HG02852 (cell line): ENCODE measurements at regions not wholly inside any gene's neighbourhood (a gene's known extent, or its start where the extent isn't known, plus 50 kb on each side); places are given as distances from the start of the nearest gene placed in this dataset.

Source experiments
- ATAC-seq: cut with Tn5 transposase; IDR thresholded peaks from one replicate; pipeline ENCODE4 v1.9.1; 2021; ENCODE audit warnings: mild to moderate bottlenecking, moderate library complexity; ENCODE audit not compliant: unreplicated experiment

DNA sequence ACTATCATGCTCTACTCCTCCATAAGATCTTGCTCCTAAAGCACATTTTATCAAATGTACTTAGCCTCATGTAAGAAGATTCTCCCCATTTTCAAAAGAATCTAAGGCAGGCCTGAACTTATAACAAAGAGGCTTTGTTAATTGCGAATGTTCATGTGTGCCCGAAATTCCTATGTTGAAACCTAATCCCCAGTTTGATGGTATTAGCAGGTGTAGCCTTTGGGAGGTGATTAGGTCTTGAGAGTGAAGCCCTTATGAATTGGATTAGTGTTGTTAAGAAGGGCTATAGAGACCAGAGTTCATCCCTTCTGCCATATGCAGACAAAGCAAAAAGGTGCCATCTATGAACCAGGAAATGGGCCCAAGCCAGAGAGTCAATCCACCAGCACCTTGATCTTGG is 234.5 kb downstream of the PAX3 start:
- ATAC-seq, result no peak

DNA sequence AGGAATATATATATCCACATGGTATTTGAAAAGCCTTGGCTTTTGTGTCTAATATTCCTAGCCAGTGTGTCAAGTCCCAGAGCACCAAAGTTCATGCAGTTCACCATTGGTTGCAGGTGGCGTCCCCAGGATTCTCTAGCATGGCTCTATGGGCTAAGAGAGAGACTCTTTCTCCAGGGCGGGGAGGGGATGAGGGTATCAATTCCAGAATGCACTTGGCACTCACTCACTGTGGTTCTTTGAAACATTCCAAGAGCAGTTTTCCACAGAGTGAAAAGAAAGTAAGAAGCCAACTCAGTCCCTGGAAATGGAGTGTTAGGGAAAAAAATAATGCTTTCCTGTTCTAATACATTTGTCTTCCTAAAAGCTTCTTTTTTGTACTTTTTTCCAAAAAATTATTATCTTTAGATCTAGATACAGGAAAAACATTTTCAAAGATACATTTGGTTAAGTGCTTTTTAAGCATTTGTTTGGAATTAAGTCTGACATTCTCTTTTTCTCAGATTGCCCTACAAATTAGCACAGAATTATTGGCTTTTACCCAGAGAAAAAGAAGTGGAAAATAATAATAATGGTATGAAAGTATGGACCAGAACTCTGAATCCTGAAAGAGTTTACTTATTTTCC is 239.9 kb downstream of the PAX3 start:
- no peak for ATAC-seq

DNA sequence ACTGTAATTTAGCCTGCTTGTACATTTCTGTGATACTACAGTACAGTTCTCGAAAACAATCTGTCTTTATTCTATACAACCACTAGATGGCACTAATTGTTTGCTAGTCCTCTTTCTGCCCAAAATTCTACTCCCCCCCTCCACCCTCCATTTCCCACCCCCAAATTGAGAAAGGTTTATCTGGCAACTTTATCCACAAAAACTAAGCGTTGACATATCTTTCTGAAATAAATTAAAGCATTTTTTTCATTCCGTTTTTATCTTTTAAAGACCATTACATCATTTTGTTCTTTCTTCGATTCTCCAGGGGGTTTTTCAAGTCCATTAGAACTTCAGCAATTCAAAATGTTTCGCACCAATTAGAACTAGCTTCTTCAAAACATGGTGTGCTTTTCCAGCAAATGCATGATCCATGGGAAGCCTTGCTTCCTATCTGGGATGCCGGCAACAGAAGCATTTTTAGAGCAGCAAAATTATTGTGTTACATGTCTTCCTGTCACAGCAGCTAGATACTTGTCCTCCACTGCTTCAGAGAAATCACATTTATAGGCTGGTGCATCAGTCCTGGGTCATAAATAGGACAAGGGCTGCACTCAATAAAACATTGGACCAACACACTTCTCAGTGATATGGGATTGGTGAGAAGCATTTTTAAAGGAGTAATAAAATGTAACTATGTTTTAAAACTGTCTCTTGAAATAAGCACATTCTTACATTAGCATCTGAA is 241.3 kb downstream of the PAX3 start:
- no peak for ATAC-seq

DNA sequence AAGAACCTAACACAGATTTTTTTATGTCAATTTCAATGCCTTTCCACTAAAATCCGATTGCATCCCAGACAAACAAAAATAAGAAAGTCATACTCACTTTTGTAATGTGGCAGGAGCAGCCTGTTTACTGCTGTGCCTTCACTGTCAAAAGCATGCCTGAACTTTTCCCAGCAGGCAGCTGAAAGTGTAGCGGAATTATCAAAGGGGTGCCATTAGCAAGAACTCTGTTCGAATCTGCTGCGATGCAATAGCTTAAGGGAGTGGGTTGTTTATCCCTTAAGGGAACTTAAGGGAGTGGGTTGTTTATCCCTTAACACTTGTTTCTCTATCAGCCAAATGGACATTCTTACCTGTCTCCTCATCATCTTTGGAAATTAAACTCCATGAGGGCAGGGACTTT is 243.5 kb downstream of the PAX3 start:
- ATAC-seq, result no peak

DNA sequence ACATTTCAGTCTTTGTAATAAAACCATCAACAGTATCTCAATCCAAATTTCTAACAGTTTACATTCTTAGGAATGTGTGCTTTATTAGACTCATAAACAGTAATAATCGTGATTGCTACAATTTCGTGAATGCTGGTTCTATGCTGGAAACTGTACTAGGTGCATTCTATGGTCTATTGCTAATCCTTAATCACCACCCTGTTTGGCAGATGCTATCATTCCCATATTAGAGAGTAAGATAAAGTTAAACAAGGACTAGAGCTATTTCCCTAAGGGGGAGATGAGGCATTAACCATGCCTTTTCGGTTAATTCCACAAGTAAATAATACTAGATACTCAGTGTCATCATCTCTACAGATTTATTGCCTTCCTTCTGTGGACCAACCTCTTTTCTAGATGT is 244.0 kb downstream of the PAX3 start:
- ATAC-seq, result no peak

DNA sequence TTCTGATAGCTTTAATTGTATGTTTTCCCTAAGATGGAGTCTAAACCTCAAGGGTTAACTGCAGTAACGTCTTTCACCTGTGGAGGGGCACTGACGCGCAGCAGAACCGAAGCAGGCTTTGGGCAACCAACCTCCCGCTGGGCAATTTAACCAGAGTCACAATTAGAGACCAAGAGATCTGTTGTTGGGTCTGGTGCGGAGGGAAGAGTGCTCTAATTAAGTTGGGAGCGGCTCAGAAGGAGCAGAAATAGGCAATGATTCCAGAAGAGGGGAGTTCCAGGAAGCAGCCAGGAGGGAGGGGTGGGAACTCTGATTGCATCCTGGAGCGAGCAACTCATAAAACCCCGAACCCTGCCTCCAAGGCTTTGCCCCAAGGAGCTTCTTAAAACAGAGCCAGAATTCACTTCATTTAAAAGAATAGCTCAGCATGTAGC is 245.8 kb downstream of the PAX3 start:
- ATAC-seq, result no peak

DNA sequence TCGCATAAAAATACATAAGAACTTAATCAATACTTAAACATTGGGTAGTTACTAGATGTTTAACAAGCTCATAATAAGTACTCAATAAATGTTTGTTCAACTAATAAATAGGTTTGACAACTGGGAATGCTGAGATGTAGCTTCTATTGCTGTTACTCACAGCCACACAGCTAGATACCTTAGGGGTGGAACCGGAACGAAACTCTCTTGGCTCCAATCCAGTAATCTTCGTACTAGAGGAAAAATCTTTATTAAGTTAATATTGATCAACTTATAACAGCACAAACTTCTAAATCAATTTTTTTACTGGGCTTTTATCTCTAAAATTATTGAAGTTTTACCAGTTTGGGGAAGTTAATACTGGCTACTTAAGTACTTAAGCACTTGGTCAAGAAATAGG is 247.8 kb downstream of the PAX3 start:
- no peak for ATAC-seq

DNA sequence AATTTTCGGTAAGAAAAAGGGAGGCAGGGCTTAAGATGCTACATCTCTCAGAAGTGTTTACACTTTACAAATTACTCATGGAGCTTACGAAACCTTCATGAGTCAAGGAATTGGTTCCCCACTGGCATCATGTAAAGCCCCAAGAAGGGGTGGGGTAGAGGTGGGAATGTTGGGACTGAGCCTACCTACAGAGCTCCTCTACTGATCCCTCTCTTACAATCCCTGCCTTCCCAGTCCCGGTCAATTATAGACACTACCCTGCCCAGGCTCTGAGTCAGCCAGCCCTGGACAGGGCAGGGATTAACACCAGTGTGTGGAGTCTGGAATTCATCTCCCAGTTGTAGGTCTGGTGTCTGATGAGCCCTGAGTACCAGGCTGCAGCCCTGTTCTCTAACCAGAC is 248.9 kb downstream of the PAX3 start:
- ATAC-seq, result no peak

DNA sequence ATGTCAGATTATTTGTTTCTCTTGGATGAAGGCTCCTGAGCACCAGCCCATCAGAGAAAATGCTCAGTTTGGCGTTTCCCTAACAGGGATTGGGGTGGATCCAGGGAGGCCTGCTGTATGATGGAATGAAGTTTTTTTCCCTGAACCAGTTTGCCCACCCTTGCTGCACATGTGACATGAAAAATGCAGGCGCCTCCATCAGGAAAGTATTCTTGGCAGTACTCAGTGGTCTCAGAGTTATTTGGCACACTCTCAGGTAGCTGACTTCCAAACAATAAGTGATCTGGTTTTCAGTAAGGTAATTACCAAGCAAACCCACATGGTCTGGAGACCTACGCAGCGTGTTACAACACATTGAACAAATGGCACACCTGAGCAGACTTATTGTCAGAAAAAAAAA is 254.9 kb downstream of the PAX3 start:
- ATAC-seq, result no peak

DNA sequence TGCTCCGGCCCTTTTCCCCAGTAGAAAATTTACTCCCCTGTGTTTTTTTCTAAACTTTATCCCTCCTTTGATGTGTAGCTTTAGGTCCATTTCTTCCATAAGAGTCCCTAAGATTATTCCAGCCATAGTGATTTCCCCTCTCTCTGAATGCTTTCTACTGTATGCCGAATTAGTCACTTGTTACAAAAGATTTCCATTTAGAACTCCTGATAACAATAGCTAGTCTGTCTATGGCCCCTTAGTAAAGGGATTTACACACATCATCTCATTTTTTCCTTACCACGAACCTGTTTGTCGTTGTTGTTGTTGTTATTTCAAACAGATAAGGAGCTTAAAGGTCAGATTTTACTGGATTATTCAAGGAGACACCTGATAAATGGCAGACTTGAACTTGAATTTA is 256.1 kb downstream of the PAX3 start:
- ATAC-seq, result no peak

DNA sequence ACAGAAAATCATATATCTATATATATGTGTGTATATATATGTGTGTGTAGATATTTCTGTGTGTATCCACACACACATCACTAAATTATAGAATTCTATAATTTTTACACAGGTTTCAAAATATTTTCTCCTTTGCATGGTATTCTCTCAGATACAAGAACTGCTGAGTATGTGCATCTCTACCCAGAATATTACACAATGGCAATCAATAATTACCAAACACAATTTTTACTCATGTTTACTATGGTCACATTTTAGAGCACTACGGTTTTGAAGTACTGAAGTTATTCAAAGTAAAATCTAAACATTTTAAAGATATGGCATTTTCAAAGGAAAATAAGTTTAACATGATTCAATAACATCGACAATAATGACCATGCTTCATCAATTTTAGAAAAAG is 258.5 kb downstream of the PAX3 start:
- no peak for ATAC-seq

DNA sequence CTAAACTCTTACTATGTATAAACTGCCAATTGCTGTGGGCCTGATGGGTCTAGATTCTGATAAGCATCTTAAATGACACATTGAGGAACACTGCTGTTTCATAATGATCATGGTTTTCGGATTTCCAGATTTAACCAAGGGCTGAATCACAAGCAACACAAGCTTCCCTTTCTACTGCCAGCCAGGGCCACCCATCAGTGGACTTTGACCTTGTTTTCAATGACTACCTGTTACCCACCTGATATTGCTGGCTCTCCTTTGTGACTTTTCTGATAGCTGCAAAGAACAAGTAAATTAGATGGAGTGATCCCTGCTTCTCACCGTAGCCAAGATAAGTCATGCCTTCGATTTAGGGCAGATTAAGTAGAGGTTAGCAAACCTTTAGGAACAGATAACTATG is 259.0 kb downstream of the PAX3 start:
- ATAC-seq, result no peak

DNA sequence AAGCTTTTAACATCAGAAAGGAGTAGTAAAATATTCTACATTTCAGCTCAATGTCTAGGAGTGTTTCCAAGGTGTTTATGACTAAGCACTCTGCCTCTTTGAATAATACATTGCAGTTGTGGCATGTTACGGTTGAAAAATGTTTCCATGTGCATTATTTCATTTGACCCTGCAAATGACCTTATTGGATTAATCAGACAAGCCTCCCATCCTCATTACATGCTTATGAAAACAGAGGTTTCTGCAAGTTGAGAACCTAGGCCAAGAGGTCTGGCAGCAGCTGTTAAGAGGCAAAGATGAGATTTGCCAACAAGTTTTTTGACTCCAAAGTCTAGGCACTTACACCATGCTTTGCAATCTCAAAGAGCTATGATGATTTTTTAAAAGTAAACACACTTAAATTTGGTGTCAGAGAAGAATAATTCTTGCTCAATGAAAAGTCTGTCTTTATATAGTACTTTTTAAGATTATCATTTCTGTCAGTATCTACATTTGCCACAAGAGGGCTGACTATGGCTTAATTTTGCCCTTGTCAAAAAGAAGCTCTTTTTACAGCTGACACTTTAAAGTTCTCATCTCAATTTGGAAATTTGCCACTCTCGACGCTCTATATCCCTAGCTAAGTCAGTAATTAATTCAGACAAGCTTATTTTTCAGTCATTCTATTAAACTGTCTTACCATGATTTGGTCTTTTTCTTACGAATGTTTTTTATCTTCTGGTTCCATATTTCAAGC is 260.6 kb downstream of the PAX3 start:
- ATAC-seq, result no peak

DNA sequence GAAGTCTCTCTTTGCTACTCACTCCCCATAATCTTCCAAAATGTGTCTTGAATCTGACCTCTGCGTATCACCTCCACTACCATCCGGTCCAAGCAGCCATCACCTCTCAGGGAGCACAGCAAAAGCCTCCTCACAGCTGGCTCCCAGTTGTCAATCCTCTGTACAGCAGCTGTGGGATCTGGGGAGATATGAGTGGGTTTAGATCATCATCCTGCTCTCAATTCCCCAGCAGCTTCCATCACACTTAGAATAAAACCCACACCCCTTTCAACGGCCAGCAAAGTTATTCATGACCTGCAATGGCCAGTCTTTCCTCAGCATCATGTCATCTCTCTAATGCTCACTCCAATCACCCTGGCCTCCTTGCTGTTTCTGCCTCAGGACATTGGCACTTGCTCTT is 261.6 kb downstream of the PAX3 start:
- no peak for ATAC-seq

DNA sequence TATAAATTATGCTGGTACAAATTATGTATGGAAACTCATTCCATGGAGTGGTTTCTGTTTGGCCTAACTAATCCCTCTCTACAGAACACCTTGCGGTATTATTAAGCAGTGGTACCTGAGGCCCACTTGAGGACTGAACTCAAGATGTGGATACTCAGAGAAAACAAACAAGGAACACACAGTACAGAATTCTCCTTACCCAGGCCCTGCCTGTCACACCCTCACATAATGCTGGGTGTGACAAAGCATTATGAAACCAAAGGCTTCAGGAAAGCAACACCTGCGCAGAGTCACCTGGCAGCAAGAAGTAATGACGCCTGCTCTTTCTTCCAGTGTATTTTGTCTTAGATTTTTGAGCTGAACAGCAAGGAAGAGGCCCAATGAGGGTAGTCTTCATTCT is 264.7 kb downstream of the PAX3 start:
- no peak for ATAC-seq

DNA sequence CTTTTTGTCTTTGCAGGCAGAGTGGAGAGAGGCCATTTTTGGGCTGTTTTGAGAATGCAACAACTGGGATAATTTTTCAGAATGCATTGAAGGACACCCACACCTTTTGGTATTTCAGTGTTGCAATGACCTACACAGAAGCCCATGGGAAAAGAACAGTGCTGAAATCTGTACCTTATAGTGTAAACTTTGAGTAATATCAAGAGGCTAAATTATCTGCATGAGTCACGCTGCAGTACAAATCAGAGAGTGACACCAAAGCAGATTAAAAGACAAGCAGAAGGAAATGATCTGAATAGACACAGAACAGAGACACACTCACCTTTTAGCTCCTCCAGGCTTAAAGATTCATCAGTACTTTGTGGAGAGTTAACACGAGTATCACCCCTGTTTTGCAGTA is 265.3 kb downstream of the PAX3 start:
- no peak for ATAC-seq

DNA sequence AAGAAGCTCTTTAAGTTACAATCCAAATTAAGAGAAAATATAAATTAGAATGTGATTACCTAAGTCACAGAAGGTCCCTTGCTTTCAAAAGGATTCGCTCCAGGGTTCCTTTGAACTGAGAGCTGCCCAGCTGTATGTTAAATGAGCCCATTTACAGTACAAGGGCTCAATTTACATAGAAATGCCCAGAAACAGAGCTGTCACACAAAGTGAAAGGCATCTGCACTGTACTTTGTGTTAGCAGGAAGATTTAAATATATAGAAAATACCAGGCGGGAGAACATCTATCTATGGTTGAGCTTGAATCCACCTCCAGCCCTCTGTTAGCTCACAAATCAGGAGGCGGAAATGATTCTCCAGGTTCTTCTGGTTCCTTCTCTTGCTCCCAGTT is 272.9 kb downstream of the PAX3 start:
- no peak for ATAC-seq

DNA sequence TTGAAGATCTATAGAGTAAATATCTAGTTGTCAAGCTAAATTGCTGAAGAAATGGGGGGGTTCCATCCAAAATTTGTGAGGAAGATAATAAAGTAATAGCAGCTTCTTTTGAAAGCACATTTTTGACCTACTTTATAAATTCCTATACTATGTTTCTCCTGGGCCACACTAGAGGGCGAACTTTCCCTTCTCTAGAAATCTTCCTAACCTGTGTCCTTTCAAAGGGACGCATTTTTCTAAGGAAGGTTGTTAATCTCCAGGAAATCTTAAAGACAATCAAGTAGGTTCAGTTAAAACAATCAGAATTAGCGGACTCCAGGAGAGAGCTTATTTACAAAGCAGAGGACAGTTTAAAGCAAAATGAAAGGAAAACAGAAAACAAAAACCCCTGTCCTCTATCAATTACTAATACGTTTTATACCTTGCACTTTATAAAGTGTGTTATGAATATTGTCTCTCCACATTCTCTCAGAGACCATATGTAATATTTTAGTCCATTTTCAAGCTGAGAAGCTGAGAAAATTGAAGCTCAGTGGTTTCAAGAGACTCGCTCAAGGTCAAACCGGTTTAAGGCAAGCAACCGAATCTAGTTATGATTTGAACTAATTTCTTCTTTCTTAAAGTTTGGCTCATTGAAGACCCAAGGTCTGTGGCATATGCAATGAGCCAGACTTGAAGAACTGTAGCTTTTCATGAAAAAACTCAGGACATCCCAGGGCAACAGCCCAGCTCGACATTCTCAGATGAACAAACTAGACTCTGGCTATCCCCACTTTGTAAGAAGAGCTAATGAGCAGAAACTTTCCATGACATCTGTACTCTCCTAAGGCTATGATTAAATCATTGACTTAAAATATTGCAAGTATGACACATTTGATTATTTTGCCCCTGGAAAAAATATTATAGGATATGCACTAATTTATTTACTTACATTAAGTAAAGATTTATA is 273.6 kb downstream of the PAX3 start:
- ATAC-seq, result no peak

DNA sequence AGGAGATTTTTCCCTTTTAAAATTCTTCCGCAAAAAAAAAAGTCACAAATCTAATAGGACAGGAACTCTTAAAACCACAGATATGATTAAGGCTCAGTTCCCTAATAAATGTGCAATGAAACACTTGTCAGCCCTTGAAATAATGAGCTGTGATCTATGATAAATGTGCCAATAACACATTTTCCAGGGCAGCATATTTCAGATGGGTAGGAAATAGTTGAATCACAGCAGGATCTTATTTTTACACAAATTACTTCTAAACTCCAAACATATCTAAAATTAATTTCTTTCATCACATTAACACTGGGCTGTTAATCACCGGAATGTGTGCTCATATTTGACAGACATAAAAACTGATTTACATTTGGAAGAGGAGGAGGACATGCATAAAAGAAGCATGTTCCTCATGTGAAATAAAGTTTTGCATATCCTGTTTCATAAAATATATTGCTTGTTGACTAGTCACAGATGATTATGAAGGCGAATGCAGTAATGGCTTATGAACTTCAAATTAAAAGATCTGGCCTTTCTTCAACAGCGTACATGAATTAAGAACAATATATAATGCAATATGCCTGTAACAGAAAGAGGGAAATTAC is 281.4 kb downstream of the PAX3 start:
- ATAC-seq, result no peak

DNA sequence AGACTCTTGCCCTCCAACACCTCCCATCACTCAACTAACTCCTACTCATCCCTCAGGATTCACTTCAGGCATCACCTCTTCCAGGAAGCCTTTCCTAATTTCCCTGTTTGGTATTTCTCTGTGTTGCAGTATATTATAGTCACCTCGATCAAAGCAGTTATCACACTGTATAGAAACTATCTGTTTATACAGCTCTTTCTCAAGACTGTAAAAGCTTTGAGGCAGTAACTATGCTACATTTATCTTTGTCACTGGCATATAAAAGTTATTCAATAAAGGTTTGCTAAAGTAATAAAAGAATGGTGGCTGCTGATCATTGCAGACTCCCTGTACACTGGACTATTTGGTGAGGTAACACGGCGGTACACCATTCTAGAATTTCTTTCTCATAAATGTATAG is 284.9 kb downstream of the PAX3 start:
- ATAC-seq, result no peak

DNA sequence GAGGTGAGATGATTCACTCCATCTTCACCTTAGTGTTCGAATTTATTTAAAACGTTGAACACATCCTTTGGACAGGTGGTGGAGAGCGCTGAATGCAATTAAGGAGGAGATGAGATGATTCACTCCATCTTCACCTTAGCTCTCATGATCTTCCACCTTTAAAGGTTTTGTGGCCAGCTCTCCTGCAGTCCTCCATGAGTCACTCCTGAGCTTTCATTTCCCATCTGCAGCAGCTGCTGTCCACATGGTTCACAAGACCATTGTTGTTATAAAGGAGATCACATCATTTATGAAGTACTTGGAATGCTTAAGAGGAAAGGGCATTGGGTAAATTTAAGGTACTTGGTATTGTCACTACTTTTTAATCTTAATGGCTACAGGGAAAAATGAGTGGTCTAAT is 298.5 kb downstream of the PAX3 start:
- ATAC-seq, result no peak
